Peyer's patch (tissue), 4 donors: ENCODE measurements at regions not wholly inside any gene's neighbourhood (a gene's known extent, or its start where the extent isn't known, plus 50 kb on each side); places are given as distances from the start of the nearest gene placed in this dataset.

Experiments
- POLR2A ChIP-seq, 2 donors: fragments of 450-650 bp; IDR thresholded peaks; one replicate each; pipeline ENCODE4 v1.5.1; 2017; ENCODE audit warnings: antibody characterized with exemption in 2 of 2, mild to moderate bottlenecking in 2 of 2, moderate library complexity in 2 of 2
- TF ChIP-seq, protein P1 (sequence below), 6 experiments: fragments of 450-650 bp in 4 of 6; fragments of 200-600 bp in 2 of 6; sonication (generic) in 1 of 6; IDR thresholded peaks; one replicate each; pipeline ENCODE4 v1.5.1; 2017 to 2019; ENCODE audit warnings: antibody characterized with exemption in 6 of 6, mild to moderate bottlenecking in 3 of 6, moderate library complexity in 1 of 6

DNA sequence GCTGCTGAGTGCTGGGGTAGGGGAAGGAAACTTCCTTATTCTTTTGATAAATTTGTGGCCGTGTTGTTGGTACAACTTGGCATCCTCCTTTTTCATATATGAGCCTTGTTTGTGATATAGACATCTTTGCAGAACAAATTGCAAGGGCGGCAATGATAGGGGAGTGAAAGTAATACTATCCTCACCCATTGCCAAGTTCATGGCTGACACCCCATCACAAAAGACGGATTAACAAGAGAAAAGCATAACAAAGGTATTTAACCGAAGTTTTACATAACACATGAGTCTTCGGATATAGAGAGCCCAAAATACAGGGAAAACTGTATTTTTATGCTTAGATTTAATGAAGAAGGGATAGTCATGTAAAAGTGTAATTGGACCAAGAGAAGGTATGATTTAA is 86.3 kb upstream of the TMPRSS2 start:
- TF ChIP-seq POLR2A (IDR thresholded peaks at IDR 0.05) = no peak
- TF ChIP-seq, protein P1, sequence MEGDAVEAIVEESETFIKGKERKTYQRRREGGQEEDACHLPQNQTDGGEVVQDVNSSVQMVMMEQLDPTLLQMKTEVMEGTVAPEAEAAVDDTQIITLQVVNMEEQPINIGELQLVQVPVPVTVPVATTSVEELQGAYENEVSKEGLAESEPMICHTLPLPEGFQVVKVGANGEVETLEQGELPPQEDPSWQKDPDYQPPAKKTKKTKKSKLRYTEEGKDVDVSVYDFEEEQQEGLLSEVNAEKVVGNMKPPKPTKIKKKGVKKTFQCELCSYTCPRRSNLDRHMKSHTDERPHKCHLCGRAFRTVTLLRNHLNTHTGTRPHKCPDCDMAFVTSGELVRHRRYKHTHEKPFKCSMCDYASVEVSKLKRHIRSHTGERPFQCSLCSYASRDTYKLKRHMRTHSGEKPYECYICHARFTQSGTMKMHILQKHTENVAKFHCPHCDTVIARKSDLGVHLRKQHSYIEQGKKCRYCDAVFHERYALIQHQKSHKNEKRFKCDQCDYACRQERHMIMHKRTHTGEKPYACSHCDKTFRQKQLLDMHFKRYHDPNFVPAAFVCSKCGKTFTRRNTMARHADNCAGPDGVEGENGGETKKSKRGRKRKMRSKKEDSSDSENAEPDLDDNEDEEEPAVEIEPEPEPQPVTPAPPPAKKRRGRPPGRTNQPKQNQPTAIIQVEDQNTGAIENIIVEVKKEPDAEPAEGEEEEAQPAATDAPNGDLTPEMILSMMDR (IDR thresholded peaks at IDR 0.05) = no peak
